RWPE1 (cell line): ENCODE measurements at regions not wholly inside any gene's neighbourhood (a gene's known extent, or its start where the extent isn't known, plus 50 kb on each side); places are given as distances from the start of the nearest gene placed in this dataset.

ENCODE experiments used
- CTCF ChIA-PET: fragments of 350-600 bp; sonication (Branson Sonifier 250); formaldehyde crosslinking; extraction: SDS; loops from one replicate; lab custom pipeline; 2021; lab: Yijun Ruan, JAX
- POLR2A ChIA-PET: fragments of 400-600 bp; formaldehyde crosslinking; extraction: SDS; loops from one replicate; lab custom pipeline; 2020; ENCODE audit warnings: antibody characterized with exemption; ENCODE audit not compliant: low non-redundant PET; lab: Yijun Ruan, JAX
- DNase-seq: peaks from one replicate; pipeline ENCODE4 v3.0.0; 2012; ENCODE audit warnings: low spot score
- H3K27ac ChIP-seq: fragments of 450-650 bp; 2 replicates; pipeline ENCODE4 v1.5.1; 2017
- CTCF ChIP-seq: fragments of 450-650 bp; conservative IDR thresholded peaks from 2 replicates; pipeline ENCODE4 v1.5.1; 2017; ENCODE audit warnings: low read depth, mild to moderate bottlenecking

DNA sequence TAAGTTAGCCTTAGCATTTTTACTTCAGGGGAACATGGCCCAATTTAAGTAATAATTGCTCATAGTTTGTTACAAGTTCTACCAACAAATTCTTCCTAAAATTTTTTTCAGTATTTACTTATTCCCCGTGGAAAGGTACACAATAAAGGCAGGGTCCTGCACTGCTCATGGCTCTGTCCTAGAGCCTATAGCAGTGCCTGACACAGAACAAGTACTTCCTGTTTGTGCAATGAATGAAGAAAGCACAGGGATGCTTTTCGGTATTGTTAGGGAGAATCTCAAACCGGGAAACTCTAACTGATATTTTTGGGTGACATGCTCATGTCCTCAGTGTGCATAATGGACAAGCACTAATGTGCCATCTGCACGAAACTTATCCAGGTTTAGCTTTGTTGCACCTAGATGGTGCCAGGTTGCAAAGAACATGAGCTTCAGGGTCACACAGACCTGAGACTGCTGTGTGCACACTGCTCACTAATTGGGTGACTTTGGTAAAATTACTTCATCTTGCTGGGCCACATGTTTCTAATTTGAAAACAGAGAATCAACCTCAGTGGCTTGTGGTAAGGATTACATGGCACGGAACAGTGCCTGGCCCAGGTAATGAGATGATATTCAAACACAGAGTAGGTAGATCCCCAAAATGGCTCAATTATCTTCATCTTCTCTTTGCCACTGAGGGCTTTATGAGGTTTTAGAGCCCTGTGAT is 175.8 kb upstream of the NPY2R start:
- CTCF ChIA-PET = no interaction called here
- no peak overlapping the region for H3K27ac ChIP-seq
- DNase-seq = no peak
- POLR2A ChIA-PET = no interaction called here
- no peak for TF ChIP-seq CTCF

DNA sequence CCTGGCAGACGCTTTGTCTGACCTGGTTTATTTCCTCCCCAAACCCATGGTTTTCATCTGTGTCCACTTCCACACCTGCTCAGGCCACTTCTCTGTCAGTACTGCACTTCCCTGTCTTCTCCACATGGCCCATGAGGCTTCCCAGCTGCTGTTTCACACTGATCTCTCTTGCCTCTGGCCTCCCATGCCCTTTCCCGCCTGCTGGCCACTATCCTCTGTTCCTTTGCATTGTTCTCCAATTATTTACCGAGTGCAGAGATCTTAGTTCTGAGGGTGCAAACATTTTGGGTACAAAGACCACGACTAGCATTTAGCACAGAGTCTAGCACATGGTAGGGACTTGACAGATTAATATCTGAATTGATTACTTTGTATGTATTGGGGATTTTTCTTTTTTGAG is 174.8 kb upstream of the NPY2R start:
- CTCF ChIA-PET = no interaction called here
- TF ChIP-seq CTCF = no peak
- no peak overlapping the region for H3K27ac ChIP-seq
- POLR2A ChIA-PET = no interaction called here
- no peak for DNase-seq

DNA sequence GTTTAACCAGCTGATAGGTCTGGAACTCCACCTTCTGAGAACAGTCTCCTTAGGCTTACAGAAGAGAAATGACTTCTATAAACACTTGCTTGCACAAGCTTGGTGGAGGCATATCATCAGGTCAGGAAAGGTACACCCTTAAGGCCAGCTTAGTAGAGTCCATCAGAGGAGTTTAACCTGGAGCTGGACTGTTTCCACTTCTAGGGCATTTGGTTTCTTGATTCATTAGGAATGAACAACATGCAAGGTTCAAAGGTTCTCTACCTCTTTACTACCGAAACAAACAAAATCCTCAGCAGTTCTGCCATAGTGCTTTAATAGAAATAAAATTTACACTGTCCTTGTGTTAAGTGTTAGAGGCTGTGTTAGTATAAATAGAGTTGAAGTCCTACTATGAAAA is 171.4 kb upstream of the NPY2R start:
- ChIA-PET CTCF (no interaction called here), POLR2A (no interaction called here)
- DNase-seq = no peak
- H3K27ac ChIP-seq = no peak overlapping the region
- TF ChIP-seq CTCF = no peak

- CTCF ChIA-PET = no interaction called here
- no peak overlapping the region for H3K27ac ChIP-seq
- POLR2A ChIA-PET = no interaction called here
- no peak for DNase-seq
- TF ChIP-seq CTCF = no peak
These were observed 170.0 kb upstream of the NPY2R start for GRCh38 chr4:155038459-155038858.

DNA sequence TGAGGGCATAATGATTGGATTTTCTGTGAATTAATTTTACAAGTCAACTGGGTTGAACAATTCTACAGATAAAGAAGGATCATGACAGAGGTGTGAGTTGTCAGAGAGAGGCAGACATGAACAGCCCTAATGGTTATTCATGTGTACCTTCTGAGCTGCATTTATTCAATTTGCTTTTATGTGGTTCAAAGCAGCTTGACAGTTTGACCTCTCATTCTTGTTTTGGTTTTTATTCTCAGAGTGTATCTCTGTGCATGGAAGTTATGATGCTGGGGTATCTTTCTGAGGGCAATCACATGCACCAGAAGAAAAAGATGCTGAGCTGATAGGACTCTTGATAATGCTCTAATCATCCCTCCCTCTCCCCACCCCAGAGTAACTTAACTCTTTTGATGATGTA is 169.3 kb upstream of the NPY2R start:
- DNase-seq = no peak
- H3K27ac ChIP-seq = no peak overlapping the region
- no peak for TF ChIP-seq CTCF
- ChIA-PET CTCF (no interaction called here), POLR2A (no interaction called here)

GRCh38 chr4:155040031-155040430 is 168.4 kb upstream of the NPY2R start:
- CTCF ChIA-PET = interaction anchor here (0.6 to 0.7 kb wide), 2 partner anchors 140 to 552 kb away, joined by 3 to 4 read pairs; no protein-coding TSS in a partner anchor

More at GRCh38 chr4:155040031-155040430, 168.4 kb upstream of the NPY2R start:
- no peak overlapping the region for H3K27ac ChIP-seq
- no peak for TF ChIP-seq CTCF
- POLR2A ChIA-PET = no interaction called here
- DNase-seq = no peak
